GM12873 (cell line): ENCODE measurements at regions not wholly inside any gene's neighbourhood (a gene's known extent, or its start where the extent isn't known, plus 50 kb on each side); places are given as distances from the start of the nearest gene placed in this dataset.

Experiments
- CTCF ChIP-seq: IDR thresholded peaks from 2 replicates; pipeline ENCODE4 v1.5.1; 2012; ENCODE audit warnings: low read depth, mild to moderate bottlenecking, moderate library complexity, low read length, control low read depth; ENCODE audit not compliant: insufficient read depth; ENCODE audit errors: missing control alignments

DNA sequence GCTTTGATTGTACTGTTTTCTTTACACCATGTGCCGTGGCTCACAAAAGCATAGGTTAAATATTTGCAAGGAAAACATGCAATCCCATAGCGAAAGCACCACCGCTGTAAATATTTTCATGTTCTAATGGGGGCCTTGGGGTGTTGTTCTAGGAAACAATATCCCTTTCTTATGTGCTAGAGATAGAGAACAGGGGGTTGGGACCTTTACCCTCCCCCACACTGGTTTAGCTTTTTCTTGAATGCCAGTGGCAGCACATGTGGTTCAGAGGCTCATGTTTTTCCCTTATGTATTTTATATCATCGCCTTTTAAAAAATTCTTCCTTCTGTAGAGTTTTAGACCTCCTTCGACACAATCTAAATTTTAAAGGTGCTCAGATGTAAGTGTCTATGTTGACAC, 422.6 kb upstream of the TENM3 start:
- TF ChIP-seq CTCF, result no peak

DNA sequence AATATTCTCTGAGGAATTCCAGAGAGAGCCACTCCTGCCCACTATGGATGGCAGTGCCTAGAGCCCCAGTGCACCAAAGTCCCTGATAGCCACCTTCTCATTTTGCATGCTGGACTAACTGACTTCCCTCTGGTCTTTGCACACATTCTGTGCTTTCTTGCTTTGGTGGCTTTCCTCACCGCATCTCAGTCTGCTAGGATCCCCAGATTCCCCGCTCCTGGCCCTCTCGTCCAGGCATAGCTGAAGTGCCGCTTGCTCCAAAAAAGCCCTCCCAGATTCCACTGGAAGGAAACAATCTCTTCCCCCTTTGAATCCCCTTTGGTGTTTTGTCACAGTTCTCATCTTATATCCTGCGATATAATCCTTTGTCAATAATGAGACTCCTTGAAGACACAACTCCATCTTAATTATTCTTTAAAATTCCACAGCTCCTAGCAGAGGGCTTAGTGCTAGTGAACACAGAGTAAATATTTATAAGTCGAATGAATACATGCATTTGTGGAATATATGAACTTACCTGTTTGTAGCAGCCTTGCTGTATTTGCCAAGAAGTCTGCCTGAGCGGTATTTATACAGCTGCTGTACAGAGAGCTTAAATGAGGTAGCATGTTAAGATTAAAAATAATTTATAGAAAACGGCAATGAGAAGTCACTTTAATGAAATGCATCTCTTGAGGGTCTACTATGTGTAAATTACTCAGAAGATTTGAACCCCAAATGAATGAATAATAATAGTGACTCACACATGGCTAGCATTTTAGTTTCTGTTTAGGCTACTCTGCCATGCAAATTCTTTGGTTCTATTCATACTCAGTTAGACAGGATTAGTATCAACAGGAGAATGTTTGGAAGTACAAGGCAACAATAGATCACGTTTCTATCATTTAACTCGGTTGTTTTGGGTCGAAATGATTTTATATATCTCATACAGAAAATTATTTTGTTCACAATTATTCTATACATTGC, 421.9 kb upstream of the TENM3 start:
- TF ChIP-seq CTCF, result no peak

- no peak for TF ChIP-seq CTCF
Measured at GRCh38 chr4:181822005-181822375, 421.2 kb upstream of the TENM3 start.

- TF ChIP-seq CTCF, result no peak
Measured at GRCh38 chr4:181823183-181823582, 420.0 kb upstream of the TENM3 start.

DNA sequence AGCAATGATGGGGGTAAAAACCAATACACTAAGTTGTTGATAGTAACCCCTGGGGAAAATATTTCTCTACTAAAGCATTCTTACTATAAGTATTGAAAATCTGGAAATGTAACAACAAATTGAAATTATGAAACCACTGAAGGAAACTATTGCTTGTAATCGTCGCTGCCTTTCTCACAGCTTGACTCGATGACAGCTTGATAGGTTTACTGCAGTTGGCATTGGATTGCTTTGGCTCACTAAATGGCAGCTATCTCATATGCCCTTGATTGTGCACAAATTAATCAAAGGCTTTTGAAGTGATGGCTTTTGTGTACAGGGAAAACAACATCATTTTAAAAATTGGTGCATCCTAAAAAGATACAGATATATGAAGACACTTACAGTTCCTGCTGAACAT, 419.6 kb upstream of the TENM3 start:
- no peak for TF ChIP-seq CTCF

DNA sequence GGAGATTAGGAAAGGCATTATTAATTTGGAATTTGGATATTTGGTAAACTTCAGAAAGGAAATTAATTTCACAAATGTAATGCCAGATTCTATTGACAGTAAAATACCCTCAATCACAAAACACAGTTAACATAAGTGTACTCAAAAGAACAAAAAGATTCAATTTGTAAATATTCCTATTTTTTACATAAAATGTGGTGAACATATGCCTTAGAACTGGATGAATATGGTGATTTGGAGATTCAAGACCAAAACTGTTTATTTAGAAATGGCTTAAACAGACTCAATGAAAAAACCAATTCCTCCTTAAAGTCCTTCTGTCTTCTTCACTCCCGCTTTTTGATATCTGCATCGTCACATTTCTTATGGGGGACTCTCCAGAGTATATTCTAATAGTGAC, 417.6 kb upstream of the TENM3 start:
- no peak for TF ChIP-seq CTCF

- no peak for TF ChIP-seq CTCF
Measured at GRCh38 chr4:181827246-181827645, 416.0 kb upstream of the TENM3 start.
